DND-41 (cell line): ENCODE measurements at regions not wholly inside any gene's neighbourhood (a gene's known extent, or its start where the extent isn't known, plus 50 kb on each side); places are given as distances from the start of the nearest gene placed in this dataset.

Experiments
- CTCF ChIP-seq: IDR thresholded peaks from 2 replicates; pipeline ENCODE4 v1.5.1; 2012; ENCODE audit warnings: borderline replicate concordance, low read length, moderate library complexity, mild to moderate bottlenecking; ENCODE audit not compliant: poor library complexity, severe bottlenecking; ENCODE audit errors: extremely low read depth
- EZH2 ChIP-seq: IDR thresholded peaks from 3 replicates; pipeline ENCODE4 v1.6.1; 2012; ENCODE audit warnings: borderline replicate concordance, low read depth, mild to moderate bottlenecking, moderate library complexity, low read length, inconsistent platforms; ENCODE audit not compliant: severe bottlenecking

- TF ChIP-seq CTCF (no peak), EZH2 (no peak)
These were observed 264.9 kb downstream of the RHOU start for GRCh38 chr1:229000187-229000586.
